ENCODE measurements at regions not wholly inside any gene's neighbourhood (a gene's known extent, or its start where the extent isn't known, plus 50 kb on each side); places are given as distances from the start of the nearest gene placed in this dataset.

DNA sequence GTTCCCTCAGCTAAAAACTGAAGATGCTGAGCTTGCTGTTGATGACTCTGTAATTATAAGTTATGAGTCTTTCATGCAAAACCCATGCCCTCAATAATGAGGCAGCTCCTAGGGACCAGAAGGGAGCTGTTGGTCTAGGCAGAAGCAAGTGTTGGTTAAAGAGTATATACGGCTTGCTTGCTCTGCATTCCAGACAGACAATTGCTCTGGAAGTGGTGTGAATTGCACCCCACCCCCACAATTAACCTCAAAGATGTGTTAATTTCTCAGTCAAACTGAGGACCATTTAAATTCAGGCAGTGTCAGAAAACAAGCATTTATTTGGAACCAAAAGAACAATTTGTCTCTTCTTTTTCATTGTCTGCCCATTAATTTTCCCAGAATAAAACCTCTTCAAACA is 163.5 kb upstream of the EOMES start:
- no peak for TF ChIP-seq CTCF (IDR thresholded peaks at IDR 0.05; ENCODE audit: control extremely low read depth, extremely low read depth)
- WGBS, 2 donors = 37 to 64% methylated on average over 1 of the region's 1 CpG
- H3K27me3 ChIP-seq (ENCODE audit: control insufficient read depth in 3 of 3, insufficient read depth in 3 of 3, low read length in 2 of 3) = peaks cover 0 to 2% (median 0%) of the 10 kb centered on the region in 3 donors
- H3K4me3 ChIP-seq = no peak overlapping the region
- ATAC-seq (ENCODE audit: insufficient read depth, low FRiP score) (no peak), DNase-seq (no peak)
- H3K9me3 ChIP-seq (ENCODE audit: control insufficient read depth in 4 of 4, insufficient read depth in 3 of 4, low read length in 3 of 4) = no peaks in the 10 kb centered on the region
- no peak overlapping the region for H3K27ac ChIP-seq (ENCODE audit: low read depth in 1 of 2, low read length in 1 of 2)
- H3K36me3 ChIP-seq (ENCODE audit: control insufficient read depth in 4 of 4, insufficient read depth in 4 of 4, low read length in 4 of 4) = no peaks in the 10 kb centered on the region
- no peak overlapping the region for H3K9ac ChIP-seq (ENCODE audit: insufficient read depth in 1 of 2, low read length in 2 of 2)
- H3K4me1 ChIP-seq (ENCODE audit: control insufficient read depth in 5 of 5, insufficient read depth in 5 of 5, low read length in 5 of 5) = no peaks in the 10 kb centered on the region

DNA sequence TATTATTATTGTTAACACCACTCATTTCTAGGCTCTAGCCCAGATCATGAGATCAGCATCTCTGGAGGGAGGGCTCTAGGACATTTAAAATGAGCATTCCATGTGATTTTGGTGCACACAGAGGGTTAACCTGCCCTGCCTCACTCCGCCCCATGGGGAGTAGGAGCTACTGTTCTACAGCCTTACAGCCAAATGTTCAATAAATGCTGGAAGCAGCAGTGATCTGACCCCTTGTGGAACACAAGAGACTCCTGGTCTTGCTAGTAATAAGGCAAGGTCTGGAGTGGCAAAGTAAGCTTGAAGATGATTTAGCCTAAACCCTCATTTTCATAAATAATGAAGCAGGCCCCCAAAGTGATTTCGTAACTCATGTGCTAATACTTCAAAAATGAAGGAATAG is 166.4 kb upstream of the EOMES start:
- WGBS, 2 donors = 83 to 84% methylated on average over 2 of the region's 2 CpGs

GRCh38 chr3:27889745-27890144 is 167.6 kb upstream of the EOMES start:
- no peak overlapping the region for H3K9ac ChIP-seq (ENCODE audit: insufficient read depth in 1 of 2, low read length in 2 of 2)
- H3K4me3 ChIP-seq = no peak overlapping the region
- no peaks in the 10 kb centered on the region for H3K4me1 ChIP-seq (ENCODE audit: control insufficient read depth in 5 of 5, insufficient read depth in 5 of 5, low read length in 5 of 5)
- H3K27ac ChIP-seq (ENCODE audit: low read depth in 1 of 2, low read length in 1 of 2) = no peak overlapping the region
- ATAC-seq (ENCODE audit: insufficient read depth, low FRiP score) (no peak), DNase-seq (no peak)
- H3K9me3 ChIP-seq (ENCODE audit: control insufficient read depth in 4 of 4, insufficient read depth in 3 of 4, low read length in 3 of 4) = peaks cover 0 to 3% (median 0%) of the 10 kb centered on the region in 4 donors
- no peaks in the 10 kb centered on the region for H3K27me3 ChIP-seq (ENCODE audit: control insufficient read depth in 3 of 3, insufficient read depth in 3 of 3, low read length in 2 of 3)
- no peaks in the 10 kb centered on the region for H3K36me3 ChIP-seq (ENCODE audit: control insufficient read depth in 4 of 4, insufficient read depth in 4 of 4, low read length in 4 of 4)
- WGBS, 2 donors = 86 to 93% methylated on average over 4 of the region's 4 CpGs
- no peak for TF ChIP-seq CTCF (IDR thresholded peaks at IDR 0.05; ENCODE audit: control extremely low read depth, extremely low read depth)

More for the DNA sequence above, 166.4 kb upstream of the EOMES start:
- H3K36me3 ChIP-seq (ENCODE audit: control insufficient read depth in 4 of 4, insufficient read depth in 4 of 4, low read length in 4 of 4) = no peaks in the 10 kb centered on the region
- TF ChIP-seq CTCF (IDR thresholded peaks at IDR 0.05; ENCODE audit: control extremely low read depth, extremely low read depth) = no peak
- H3K9me3 ChIP-seq (ENCODE audit: control insufficient read depth in 4 of 4, insufficient read depth in 3 of 4, low read length in 3 of 4) = peaks cover 0 to 3% (median 0%) of the 10 kb centered on the region in 4 donors
- H3K27ac ChIP-seq (ENCODE audit: low read depth in 1 of 2, low read length in 1 of 2) = no peak overlapping the region
- ATAC-seq (ENCODE audit: insufficient read depth, low FRiP score) (no peak), DNase-seq (peak in 1 of 3 donors; percentile 4)
- H3K4me3 ChIP-seq = no peak overlapping the region
- no peaks in the 10 kb centered on the region for H3K27me3 ChIP-seq (ENCODE audit: control insufficient read depth in 3 of 3, insufficient read depth in 3 of 3, low read length in 2 of 3)
- H3K9ac ChIP-seq (ENCODE audit: insufficient read depth in 1 of 2, low read length in 2 of 2) = no peak overlapping the region
- no peaks in the 10 kb centered on the region for H3K4me1 ChIP-seq (ENCODE audit: control insufficient read depth in 5 of 5, insufficient read depth in 5 of 5, low read length in 5 of 5)

DNA sequence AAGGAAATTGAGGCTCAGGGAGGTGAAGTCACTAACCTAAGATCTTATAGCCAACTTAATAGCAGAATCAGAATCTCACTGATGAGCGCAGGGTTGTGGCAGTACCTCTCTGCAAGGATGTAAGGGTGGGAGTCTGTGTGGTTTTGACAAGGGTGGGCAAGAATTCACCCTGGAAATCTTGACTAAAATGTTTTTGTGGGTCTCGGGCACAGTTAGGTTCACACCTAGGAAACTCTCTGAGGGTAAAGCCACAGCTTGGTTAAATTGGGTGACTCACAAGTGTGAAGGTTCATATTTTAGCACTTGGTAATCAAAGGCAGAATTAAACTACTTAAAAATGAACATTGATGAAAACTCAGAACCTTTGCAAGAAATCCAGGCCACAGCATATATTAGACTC is 178.2 kb upstream of the EOMES start:
- Histone ChIP-seq H3K36me3 (ENCODE audit: control insufficient read depth in 4 of 4, insufficient read depth in 4 of 4, low read length in 4 of 4) (no peaks in the 10 kb centered on the region), H3K27me3 (ENCODE audit: control insufficient read depth in 3 of 3, insufficient read depth in 3 of 3, low read length in 2 of 3) (no peaks in the 10 kb centered on the region), H3K4me1 (ENCODE audit: control insufficient read depth in 5 of 5, insufficient read depth in 5 of 5, low read length in 5 of 5) (no peaks in the 10 kb centered on the region), H3K27ac (ENCODE audit: low read depth in 1 of 2, low read length in 1 of 2) (no peak overlapping the region), H3K9me3 (ENCODE audit: control insufficient read depth in 4 of 4, insufficient read depth in 3 of 4, low read length in 3 of 4) (no peaks in the 10 kb centered on the region), H3K4me3 (no peak overlapping the region), H3K9ac (ENCODE audit: insufficient read depth in 1 of 2, low read length in 2 of 2) (no peak overlapping the region)
- TF ChIP-seq CTCF (IDR thresholded peaks at IDR 0.05; ENCODE audit: control extremely low read depth, extremely low read depth) = no peak
- ATAC-seq (ENCODE audit: insufficient read depth, low FRiP score) = no peak
- WGBS, 2 donors = 86 to 91% methylated on average over 2 of the region's 2 CpGs
- no peak for DNase-seq

Data from lung (tissue), 11 donors.